ENCODE measurements at regions not wholly inside any gene's neighbourhood (a gene's known extent, or its start where the extent isn't known, plus 50 kb on each side); places are given as distances from the start of the nearest gene placed in this dataset.

GRCh38 chr2:142395291-142395690, 264.5 kb upstream of the LRP1B start:
- no peak for TF ChIP-seq CTCF (IDR thresholded peaks at IDR 0.05)
- TF ChIP-seq EZH2 (IDR thresholded peaks at IDR 0.05; ENCODE audit: borderline replicate concordance, insufficient read depth, low read depth, low read length, poor library complexity, severe bottlenecking) = no peak

Measured in B cell (primary cell).